ENCODE measurements at regions not wholly inside any gene's neighbourhood (a gene's known extent, or its start where the extent isn't known, plus 50 kb on each side); places are given as distances from the start of the nearest gene placed in this dataset.

DNA sequence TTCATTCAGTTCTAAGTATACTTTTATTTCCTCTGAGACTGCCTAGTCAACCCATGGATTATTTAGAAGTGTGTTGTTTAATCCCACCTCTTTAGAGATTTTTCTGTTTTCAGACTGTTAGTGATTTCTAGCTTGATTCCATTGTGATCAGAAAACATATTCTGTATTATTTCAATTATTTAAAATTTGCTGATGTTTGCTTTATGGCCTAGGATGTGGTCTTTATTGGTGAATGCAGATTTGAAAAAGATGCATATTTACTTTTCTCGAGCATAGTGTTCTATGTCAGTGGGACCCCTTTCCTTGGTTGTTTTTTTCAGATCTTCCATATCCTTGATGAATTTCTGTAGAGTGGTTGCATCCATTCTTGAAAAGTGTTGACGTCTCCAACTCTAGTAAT is 487.2 kb upstream of the HS6ST1 start:
- TF ChIP-seq, protein P1, sequence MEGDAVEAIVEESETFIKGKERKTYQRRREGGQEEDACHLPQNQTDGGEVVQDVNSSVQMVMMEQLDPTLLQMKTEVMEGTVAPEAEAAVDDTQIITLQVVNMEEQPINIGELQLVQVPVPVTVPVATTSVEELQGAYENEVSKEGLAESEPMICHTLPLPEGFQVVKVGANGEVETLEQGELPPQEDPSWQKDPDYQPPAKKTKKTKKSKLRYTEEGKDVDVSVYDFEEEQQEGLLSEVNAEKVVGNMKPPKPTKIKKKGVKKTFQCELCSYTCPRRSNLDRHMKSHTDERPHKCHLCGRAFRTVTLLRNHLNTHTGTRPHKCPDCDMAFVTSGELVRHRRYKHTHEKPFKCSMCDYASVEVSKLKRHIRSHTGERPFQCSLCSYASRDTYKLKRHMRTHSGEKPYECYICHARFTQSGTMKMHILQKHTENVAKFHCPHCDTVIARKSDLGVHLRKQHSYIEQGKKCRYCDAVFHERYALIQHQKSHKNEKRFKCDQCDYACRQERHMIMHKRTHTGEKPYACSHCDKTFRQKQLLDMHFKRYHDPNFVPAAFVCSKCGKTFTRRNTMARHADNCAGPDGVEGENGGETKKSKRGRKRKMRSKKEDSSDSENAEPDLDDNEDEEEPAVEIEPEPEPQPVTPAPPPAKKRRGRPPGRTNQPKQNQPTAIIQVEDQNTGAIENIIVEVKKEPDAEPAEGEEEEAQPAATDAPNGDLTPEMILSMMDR (IDR thresholded peaks at IDR 0.05; ENCODE audit: low read depth, low read length), result no peak
- DNase-seq (ENCODE audit: low read depth in 2 of 2), result no peak
- no peak overlapping the region for H3K4me3 ChIP-seq (replicated peaks in 1 of 2; ENCODE audit: low read depth in 2 of 2, low read length in 2 of 2)

DNA sequence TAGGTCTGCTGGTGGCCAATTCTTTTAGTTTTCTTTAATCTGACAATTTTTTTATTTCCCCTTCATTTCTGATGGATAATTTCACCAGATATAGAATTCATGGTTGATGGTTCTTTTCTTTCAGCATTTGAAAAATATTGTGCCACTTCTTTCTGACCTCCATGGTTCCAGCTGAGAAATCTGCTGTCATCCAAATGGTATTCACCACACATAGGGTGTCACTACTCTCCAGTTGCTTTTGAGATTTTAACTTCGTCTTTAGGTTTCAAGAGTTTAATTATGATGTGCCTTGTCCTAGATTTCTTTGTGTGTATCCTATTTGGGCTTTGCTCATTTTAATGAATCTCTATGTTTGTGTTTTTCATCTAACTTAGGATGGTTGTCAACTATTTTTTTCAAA is 488.6 kb upstream of the HS6ST1 start:
- TF ChIP-seq, protein P1 (IDR thresholded peaks at IDR 0.05; ENCODE audit: low read depth, low read length), result no peak
- DNase-seq (ENCODE audit: low read depth in 2 of 2), result no peak
- no peak overlapping the region for H3K4me3 ChIP-seq (replicated peaks in 1 of 2; ENCODE audit: low read depth in 2 of 2, low read length in 2 of 2)

DNA sequence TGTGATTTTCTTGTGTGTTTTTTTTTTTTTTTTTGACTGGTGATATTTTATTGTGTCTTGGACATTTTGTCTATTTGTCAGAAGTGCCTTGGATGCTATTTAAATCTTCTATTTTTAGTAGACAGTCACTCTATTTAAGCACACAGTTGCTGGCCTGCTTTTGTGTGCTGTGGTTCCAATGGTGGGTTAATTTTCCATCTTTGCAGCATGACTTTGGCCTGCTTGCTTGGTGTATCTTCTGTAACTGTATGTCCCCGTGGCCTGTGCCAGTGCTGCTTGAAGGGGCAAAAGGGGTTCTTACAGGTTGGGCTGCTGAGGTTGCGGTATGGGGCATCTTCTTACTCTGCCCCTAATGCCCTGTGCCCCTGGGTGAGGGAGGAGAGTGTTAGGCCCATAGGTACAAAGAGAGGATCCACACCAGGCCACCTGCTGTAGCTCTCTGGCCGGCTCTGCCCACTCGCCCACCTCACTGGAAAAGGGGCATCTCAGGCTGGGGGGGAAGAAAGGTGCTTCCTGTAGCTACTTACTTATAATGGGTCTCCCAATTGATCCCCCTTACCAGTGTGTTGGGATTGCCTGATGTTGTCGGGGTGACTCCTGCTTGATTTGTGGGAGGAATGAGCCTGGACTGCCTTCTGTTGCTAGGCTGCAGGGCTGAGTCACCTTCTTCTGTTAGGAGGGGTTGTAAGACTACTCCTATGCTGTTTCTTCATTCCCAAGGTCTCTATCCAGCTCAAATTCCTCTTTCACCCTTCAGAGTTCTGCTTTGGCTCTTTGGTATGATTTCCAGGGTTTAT is 490.0 kb upstream of the HS6ST1 start:
- H3K4me3 ChIP-seq (replicated peaks in 1 of 2; ENCODE audit: low read depth in 2 of 2, low read length in 2 of 2), result no peak overlapping the region
- peak; percentile 42 to 62 for DNase-seq (ENCODE audit: low read depth in 2 of 2)
- TF ChIP-seq, protein P1 (IDR thresholded peaks at IDR 0.05; ENCODE audit: low read depth, low read length), result no peak

DNA sequence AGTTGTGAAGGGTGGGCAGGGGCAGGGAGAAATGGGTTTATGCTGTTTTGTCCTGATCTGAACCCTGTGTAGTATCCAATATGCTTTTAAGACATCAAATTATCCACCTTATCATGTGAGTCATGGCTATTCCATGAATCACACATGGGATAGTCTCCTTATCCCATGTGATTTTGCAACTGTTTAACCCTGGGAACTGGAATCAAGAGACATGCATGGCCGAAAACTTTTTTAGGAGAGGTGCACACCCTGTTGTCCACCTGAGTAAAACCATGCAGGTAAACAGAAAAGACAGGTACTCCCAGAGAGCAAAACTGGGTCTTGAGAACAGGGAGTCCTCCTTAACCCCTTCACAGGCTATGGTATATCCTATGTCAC is 490.6 kb upstream of the HS6ST1 start:
- DNase-seq (ENCODE audit: low read depth in 2 of 2), result no peak
- TF ChIP-seq, protein P1 (IDR thresholded peaks at IDR 0.05; ENCODE audit: low read depth, low read length), result no peak
- no peak overlapping the region for H3K4me3 ChIP-seq (replicated peaks in 1 of 2; ENCODE audit: low read depth in 2 of 2, low read length in 2 of 2)

DNA sequence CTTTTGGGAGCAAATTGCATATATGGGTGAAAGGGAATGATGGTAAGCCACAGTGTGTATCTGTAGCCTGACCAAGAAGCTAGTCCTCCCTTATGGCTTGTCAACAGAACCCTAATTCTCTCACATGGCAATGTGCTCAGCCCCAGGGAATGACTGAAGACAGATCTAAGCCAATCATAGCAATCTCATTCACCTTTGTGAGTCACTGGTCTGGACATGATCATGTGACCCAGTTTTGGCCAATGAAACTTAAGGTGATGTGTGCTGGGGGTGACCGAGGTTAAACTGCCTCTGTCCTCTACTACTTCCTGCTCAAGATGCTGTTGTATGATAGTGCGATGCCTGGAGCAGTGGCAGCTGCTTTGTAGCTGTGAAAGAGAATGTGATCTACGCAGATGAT is 491.2 kb upstream of the HS6ST1 start:
- no peak for DNase-seq (ENCODE audit: low read depth in 2 of 2)
- no peak overlapping the region for H3K4me3 ChIP-seq (replicated peaks in 1 of 2; ENCODE audit: low read depth in 2 of 2, low read length in 2 of 2)
- TF ChIP-seq, protein P1 (IDR thresholded peaks at IDR 0.05; ENCODE audit: low read depth, low read length), result no peak

DNA sequence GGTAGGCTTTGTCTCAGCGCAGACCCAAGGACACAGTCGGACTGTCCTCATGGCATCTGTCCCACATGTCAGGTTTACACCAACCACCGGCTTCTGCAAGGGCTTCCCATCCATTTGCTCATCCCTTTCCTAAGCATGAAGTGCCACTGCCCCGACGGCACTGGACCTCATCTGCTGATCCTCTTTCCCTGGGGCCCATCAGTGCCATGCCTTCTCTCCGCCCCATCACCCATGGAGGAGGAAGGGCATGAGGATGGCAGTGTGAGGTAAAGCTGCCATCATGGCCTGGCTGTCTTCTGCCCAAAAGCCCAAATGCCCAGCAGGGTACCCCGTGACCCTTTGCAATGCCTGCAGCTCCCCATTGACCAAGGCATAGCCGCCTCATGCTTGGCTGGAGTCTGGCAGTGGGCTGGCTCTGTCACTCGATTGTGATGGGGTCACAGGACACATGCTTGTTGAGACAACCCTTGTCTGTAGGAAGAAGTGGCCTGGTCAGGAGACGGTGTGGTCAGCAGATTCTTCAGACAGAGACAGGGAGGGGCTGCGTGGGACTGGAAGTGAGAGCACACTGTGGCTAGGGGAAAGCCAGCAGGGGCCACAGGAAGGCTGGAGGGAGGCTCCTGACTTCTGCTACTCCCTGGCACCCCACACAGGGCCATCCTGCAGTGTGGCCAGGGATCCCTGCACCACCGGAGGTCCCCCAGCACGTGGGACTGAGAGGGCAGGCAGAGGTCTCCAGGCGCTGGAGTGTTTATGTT is 493.7 kb upstream of the HS6ST1 start:
- no peak overlapping the region for H3K4me3 ChIP-seq (replicated peaks in 1 of 2; ENCODE audit: low read depth in 2 of 2, low read length in 2 of 2)
- DNase-seq (ENCODE audit: low read depth in 2 of 2), result no peak
- TF ChIP-seq, protein P1 (IDR thresholded peaks at IDR 0.05; ENCODE audit: low read depth, low read length), result no peak
